HG03342 (cell line): ENCODE measurements at regions not wholly inside any gene's neighbourhood (a gene's known extent, or its start where the extent isn't known, plus 50 kb on each side); places are given as distances from the start of the nearest gene placed in this dataset.

Source experiments
- ATAC-seq: cut with Tn5 transposase; IDR thresholded peaks from one replicate; pipeline ENCODE4 v1.9.1; 2021; ENCODE audit warnings: mild to moderate bottlenecking, moderate library complexity; ENCODE audit not compliant: unreplicated experiment

- ATAC-seq, result no peak
Observed at GRCh38 chr11:95295382-95296149, 64.6 kb upstream of the SESN3 start.

- no peak for ATAC-seq
Observed at GRCh38 chr11:95294701-95295100, 63.7 kb upstream of the SESN3 start.

DNA sequence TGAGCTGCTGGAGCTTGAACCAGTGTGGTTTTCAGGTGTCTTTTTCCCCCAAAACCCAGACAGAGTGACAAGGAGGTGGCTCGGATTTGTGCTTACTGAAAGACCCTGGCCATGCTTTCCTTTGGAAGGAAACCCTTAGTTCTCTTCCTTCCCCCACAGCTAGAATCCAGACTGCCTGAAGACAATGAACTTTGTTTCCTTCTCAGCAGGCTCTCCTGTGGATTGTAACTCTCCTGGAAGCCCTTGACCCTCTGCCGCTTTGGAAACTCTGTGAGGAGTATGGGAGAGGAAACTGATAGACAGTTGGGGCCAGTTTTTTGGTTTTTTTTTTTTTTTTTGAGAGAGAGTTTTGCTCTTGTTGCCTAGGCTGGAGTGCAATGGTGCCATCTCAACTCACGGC is 62.1 kb upstream of the SESN3 start:
- ATAC-seq, result no peak

DNA sequence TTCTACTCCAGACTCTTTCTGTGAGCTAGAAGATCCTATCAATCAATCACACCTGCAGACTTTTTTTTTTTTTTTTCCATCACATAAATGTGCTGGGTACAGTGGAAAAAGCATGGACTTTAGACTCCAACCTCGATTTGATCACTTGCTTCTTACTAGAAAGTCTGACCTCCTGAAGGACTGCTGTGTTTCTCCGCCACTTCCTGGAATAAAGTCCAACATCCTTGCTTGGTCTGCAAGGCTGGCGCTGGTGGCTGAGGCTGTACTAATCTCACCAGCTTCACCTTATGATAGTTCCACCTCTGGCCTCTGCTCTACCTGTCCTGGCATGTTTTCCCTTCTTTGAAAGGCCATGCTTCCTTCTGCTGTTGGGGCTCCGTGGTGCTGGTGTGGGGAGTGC is 60.9 kb upstream of the SESN3 start:
- ATAC-seq, result no peak

- ATAC-seq, result no peak
Observed at GRCh38 chr11:95289378-95290101, 58.5 kb upstream of the SESN3 start.

GRCh38 chr11:95284057-95285052 is 53.4 kb upstream of the SESN3 start:
- ATAC-seq, result no peak

DNA sequence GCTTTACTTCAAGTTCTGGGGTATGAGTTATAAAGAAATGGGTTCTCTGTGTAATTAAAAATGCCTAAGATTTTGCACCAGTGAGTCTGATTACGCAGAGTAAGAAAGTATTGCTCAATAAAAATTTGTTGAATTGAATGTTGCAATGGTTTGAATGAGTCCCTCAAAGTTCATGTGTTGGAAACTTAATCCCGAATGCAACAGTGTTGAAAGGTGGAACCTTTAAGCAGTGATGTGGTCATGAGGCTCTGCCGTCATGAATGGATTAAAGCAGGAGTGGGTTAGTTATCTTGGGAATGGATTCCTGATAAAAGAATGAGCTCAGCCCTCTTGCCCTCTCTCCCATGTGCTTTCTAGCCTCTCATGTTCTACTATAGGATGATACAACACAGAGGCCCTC is 52.6 kb upstream of the SESN3 start:
- no peak for ATAC-seq

DNA sequence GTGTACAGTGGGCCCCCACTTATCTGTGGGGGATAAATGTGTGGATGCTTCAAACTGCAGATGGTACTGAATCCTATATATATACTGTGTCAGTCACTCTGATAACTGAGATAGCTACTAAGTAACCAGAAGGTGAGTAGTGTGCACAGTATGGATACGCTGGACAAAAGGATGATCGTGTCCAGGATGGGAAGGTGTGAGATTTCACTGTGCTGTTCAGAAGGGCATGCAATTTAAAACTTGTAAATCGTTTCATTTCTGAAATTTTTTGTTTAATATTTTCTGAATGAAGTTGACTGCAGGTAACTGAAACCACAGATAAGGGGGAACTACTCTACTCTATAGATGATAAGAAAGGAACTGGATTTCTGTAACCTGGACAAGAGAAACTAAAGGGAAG is 52.1 kb upstream of the SESN3 start:
- no peak for ATAC-seq

DNA sequence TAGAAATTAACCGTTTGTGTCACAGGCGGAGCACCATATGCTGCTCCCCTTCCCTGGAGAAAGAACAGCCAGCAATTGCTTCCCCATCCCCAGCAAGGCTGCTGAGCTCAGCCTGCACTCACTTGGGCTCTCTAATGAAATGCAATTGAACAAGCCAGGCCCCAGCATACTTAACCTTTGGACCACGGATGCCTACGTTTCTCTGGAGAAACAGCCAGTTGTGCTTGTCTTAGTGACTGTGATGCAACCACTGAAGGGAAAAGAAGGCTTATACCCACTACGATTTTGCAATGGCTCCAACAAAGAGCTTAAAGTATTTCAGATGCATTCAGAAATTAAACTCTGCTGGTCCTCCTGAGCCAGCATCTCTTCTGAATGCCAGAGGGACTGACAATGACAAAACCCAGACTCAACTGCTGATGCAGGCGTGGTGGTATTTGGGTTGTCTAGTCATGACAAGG is 51.3 kb upstream of the SESN3 start:
- no peak for ATAC-seq
